GM21381 (cell line): ENCODE measurements at regions not wholly inside any gene's neighbourhood (a gene's known extent, or its start where the extent isn't known, plus 50 kb on each side); places are given as distances from the start of the nearest gene placed in this dataset.

ENCODE experiments used
- ATAC-seq: cut with Tn5 transposase; IDR thresholded peaks from one replicate; pipeline ENCODE4 v1.9.1; 2021; ENCODE audit warnings: mild to moderate bottlenecking, moderate library complexity; ENCODE audit not compliant: unreplicated experiment

DNA sequence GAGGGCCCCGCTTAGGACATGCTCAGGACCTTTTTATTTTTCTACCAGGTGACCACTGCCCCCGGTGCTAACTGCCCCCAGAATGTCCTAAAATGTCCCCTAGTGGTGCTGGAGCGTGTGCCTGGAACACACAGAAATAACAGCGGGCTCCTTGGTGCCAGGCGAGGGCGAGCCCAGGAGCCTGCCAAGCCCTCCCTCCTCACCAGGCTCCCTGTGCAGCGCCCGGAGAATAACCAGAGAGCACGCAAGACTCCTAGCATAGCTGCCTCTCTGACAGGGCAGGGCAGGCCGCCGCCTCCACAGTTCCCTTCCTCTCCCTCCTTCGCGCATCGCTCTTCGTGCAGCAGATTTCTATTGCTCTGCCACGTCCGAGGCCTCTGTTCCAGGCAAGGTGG lies 84.3 kb upstream of the ZNF516 start:
- no peak for ATAC-seq

DNA sequence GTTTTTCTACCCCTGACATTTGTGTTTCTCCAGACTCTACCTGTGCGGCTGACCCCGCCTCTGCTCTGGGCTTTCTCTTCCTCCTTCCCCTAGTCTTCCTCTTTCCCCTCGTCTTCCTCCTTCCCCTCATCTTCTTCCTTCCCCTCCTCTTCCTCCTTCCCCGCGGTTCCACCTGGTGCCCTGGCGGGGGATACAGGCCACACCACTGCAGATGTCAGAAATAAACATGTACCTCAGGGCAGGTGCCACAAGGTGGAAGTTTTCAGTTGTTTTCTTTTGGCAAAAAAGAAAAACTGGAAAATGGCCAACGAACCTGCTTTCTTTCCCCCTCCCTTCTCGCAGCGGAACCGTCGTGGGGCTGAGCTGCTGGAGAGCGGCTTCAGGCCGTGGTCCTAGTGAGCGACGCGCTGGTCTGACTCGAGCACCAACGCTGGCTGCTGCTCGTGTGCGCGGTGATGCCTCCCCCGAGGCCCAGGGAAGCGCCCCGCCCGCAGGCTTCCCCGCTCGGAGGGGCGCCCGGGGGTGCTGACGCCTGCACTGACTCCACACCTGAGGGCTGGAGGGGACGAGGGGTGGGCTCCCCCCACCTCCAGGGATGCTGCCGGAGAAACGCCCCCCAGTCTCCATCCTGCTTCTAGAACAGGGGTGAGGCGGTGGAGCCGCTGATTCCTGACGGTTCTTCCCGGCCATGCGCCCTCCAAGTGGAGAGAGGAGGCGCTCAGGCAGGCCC lies 83.7 kb upstream of the ZNF516 start:
- no peak for ATAC-seq

DNA sequence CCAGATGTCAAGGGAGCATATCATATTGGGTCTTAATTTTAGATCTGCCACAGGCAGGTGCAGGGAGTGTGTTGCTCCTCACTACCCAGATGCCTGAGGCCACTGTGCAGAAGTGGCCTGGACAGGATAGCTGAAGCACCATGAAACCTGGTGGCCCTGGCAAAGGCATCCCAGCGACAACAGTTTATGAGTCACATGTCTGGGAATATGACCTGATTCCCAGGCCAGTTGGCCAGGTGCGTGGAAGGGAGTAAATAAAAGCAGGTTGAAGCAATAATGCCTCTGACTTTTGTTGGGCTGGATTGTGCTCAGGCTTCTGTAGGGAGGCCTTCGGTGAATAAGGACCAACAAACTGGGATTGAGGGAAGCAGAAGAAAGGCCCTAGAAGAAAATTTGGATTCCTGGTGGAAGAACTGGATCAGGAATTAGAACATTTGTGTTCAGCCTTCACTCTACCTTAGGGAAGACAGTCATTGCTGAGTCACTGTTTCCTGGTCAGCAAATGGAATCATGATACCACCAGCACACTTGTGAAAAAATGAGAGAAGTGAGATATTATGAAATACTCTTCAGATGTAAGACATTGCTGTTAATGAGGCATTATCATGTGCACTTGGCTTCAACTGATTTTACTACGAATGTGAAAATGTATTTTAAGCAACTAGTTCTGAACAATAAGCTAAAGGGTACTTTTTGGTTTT lies 78.4 kb upstream of the ZNF516 start:
- ATAC-seq = no peak

DNA sequence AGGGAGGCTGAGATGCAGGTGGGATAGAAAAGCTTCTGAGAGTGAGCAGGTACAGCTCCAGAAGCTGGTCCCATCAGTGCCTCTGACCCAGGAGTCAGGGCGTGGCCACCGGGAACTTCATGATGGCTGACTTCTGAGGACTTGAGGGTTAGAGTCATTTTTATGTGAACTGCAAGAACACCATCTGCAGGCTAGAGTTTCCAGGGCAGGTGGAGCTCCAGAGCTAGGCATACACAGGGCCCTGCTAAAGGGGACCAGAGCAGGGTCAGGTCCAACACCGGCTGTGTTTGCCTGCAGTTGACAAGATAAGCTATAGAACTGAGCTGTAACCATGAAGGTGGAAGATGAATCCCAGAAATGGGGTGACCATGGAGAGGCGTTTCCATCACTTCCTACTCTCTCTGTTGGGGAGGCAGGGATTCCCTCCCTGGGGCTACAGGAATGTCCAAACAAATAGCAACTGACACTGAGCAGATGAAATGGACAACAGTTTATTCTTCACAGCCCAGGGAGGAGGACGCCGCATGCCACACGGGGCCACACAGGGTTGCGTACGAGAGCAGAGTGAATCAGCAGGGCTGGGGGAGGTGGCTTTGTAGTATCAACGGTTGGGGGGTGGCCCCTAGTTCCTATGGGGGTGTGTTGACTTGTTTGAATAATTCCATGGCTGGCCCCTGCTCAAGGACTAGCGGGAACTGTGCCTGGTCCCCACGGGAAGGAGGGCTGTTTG lies 77.6 kb upstream of the ZNF516 start:
- ATAC-seq = no peak

DNA sequence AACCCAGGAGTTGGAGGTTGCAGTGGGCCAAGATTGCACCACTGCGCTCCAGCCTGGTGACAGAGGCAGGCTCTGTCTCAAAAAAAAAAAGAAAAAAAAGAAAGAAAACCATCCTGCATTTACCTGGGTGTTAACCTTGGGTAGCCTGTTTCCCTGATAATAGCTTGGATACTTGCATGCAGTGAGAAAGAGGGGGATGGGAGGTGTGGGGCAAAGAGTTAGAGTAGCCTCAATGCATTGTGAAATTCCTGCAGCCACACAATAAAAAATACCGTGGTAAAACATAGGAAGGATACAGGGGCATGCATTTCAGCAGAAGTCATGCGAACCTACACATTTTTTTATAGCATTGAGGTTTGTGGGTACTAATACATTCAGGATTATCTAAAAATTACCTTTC lies 76.6 kb upstream of the ZNF516 start:
- ATAC-seq = no peak

DNA sequence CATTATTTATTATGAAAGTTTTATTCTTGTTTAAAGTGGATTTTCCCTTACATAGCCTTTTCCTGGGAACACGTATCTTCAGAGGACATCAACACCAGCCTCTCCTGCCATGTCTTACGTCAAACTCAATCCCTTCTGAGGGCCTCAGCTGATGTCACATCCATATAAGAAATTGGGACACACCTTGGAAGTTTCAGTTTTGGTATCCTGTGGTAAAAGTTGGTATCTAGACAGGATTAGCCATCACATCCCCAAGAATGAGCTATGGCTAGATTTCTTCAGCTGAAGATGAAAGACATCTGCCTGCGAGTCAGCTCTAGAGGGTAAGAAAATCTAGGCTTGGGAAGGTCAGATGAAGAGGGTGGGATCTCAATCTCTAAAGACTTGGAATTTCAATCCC lies 75.8 kb upstream of the ZNF516 start:
- ATAC-seq = no peak

DNA sequence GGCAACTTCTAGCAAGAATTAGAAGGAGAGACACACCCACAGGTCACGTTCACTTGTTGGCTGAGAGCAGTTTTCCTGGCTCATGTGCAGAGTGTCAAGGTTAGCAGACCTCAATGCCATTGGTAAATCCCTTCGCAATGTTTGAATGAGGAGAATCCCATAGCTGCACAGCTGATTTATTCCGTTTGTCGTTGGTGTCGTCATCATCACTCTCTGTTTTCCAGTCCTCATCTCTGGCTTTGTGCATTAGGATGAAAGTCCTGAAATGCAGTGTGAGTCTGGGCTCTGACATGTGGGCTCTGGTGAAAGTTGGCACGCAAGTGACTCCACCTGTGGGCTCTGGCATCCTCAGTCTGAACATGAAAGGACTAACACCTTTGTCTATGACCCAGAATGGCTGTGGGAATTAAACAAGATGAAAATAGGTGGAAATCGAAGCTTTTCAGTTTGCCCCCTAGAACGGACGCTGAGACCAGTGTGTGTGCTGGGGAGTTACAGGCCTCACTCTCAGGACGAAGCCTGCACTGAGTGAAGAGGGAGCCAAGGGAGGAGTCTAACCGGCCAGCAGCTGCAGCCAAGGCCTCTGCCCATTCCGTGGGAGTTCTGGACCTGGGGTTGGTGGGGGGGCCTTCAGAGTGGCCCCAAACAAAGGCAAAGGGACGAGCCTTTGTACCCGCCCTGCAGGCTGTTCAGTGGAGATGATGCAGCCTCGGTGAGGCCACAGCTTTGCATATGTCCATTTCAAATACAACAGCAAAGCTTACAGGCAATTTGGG lies 74.8 kb upstream of the ZNF516 start:
- no peak for ATAC-seq

DNA sequence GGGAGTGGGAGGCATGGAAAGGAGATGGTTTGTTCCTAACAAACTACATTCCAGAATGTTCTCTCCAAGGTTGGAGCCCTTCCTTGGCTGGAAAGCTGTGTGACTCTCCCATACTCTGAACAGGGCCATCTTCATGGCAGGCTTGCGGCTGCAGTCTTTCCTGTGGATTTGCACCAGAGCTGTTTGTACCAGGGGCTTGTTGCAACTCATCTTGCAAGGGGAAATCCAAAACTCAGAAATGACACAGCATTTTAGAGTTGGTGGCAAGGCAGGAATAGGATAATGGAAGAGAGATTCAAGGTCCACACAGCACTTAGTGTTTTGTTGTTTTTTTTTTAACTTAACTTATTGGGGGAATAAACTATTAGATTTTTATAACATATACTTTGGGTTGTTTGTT lies 73.7 kb upstream of the ZNF516 start:
- ATAC-seq = no peak

DNA sequence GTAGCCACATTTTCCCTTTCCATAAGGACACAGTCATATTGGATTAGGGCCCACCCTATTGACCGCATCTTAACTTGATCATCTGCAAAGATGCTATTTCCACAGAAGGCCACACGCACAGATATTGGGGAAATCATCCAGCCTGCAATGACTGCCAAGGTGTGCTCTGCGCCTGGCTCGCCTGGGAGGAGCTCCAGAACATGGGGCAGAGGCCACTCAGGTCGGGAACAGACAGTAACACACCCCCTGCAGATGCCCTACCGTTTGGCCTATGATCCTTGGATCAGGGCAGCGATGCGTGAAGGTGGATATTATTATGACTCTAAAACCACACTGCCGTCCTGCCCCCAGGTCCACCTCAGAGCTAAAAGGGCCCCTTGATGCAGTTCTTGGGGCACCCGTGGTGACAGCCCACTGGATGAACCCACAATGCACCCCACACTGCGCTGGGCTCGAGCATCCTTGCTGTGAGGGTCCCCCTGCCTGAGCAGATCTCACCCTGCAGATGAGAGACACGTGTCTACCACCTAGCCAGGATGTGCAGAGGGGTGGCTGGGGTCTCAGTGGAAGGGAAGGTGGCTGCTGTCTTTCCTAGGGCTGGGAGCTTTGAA lies 72.9 kb upstream of the ZNF516 start:
- ATAC-seq = no peak

DNA sequence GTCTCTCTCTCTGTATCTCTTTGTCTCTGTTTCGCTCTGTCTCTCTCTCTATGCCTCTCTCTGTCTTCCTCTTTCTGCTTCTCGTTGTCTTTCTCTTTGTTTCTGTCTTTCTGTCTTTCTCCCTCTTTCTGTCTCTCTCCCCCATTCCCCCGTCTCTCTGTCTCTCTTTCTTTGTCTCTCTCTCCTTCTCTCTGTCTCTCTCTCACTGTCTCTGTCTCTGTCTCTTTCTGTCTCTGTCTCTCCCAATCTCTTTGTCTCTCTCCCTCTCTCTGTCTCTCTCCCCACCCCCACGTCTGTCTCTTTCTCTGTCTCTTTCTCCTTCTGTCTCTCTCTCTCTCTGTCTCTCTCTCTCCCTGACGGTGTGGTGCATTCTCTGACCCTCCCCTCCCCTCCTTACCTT lies 71.9 kb upstream of the ZNF516 start:
- ATAC-seq = no peak

DNA sequence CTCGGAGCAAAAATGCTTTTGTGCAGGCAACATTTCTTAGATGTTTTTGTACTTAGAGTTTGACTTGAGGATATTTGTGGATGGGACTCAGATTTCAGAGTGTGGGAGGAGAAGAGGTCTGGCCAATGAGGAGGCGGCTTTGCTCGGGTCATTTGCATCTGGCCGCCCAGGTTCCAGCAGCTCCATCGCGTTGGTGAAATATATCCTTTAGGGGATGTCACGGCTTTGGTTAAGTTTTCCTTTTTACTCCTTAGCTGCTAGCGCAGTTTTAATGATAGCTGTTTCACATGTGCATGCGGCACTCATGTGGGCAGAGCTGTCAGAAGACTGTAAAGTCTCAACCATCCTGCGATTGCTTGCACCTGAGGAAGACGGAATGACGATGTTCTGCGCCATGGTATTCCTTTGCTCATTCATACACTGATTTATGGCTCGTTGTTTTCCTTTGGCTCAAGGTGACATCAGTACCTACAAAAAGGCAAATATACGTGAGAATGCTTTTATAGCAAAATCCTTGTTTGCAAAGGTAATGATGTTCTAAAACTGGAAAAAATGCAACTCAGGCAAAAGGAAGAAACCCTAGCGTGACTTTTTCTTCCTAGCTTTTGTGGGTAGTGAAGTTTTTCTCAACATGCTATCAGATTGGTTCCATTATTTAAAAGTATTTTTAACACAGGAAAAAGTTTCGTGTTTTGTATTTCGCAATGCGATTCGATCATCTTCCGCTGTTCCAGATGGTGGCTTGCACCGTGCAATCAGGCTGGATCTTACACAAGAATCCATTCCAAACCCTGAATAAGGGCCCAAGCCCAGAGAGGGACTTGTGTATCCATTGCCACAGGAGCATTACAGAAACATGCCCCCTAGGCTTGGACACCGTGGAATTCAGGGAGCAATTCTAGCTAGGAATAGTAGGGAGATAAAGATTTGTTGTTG lies 70.5 kb upstream of the ZNF516 start:
- ATAC-seq = no peak

DNA sequence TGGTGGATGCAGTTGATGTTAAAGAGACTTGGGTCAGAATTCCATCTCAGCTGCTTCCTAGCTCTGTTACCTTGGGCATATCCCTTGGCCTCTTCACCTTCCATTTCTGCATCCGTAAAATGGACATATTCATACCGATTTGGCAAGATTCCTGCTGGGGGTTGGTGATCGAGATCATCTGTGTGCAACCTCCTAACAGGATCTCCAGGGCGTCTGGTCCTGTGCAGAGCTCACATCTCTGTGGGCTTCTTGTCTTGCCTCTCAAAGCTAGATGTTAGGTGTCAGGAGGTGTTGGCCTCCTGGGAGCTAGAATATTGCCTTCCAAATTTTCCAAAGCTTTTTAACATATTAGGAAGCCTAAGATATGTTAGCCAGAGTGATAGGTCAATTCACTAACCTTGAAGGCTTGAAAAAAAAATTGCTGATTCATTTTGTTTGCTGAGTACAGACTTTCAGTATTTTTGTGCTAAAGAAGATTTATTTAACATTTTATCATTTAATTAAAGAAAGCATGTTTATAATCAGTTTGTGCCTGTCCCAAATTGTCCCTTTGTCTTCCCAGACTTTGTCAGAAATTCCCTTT lies 69.7 kb upstream of the ZNF516 start:
- ATAC-seq = no peak

DNA sequence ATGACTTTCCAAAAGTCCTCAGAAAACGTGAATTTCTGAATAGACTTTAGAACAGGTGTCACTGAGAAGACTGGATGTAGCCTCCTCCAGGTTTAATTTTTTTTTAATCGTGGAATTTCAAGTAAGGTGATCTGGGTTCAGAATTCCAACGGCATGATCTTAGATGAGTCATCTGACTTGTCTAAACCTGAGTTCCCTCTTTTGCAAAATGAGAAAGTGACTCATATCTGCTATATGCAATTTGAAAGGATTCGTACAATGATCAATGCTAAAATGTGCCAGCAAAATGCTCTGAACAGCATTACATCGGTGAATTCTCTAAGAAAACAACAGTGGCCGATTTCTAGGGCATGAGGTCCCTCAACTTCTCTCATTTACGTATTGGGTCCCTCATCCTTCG lies 69.1 kb upstream of the ZNF516 start:
- ATAC-seq = no peak

DNA sequence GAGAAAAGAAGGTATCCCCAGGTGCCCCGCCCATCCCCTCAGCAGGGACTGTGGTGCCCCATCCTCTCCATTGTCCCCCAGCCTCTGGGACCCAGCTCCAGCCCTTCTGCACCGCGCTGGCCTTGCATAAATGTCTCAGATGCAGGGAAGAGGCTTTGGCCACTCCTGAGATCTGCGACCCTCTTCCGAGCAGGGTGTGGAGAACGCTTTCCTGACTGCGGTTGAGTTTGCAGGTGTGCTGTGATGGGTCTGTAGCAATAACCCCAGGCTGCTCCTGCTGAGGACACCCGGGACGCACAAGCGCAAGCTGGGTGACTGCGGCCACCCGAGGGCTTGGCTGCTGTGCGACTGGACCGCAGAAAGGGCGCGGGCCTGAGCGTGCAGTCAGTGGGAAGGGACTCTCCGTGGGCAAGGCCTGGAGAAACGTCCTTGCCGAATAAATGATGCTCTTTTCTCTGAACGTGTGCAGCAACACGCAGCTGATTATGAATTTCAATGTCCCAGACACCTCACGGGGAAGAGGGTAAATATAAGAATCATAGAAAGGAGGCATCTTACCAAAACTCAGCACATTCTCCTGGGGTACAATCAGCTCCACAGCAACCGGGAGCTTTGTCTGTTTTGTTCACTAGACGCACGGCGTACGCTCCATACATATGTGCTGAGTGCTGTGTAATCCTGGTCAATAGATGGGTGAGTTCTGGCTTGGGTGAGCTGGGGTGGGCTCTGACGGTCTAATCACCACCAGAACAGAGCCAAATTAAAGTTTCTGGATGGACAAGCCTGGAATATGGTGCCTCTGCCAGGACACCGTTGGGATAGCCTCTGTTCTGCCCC lies 67.5 kb upstream of the ZNF516 start:
- no peak for ATAC-seq

DNA sequence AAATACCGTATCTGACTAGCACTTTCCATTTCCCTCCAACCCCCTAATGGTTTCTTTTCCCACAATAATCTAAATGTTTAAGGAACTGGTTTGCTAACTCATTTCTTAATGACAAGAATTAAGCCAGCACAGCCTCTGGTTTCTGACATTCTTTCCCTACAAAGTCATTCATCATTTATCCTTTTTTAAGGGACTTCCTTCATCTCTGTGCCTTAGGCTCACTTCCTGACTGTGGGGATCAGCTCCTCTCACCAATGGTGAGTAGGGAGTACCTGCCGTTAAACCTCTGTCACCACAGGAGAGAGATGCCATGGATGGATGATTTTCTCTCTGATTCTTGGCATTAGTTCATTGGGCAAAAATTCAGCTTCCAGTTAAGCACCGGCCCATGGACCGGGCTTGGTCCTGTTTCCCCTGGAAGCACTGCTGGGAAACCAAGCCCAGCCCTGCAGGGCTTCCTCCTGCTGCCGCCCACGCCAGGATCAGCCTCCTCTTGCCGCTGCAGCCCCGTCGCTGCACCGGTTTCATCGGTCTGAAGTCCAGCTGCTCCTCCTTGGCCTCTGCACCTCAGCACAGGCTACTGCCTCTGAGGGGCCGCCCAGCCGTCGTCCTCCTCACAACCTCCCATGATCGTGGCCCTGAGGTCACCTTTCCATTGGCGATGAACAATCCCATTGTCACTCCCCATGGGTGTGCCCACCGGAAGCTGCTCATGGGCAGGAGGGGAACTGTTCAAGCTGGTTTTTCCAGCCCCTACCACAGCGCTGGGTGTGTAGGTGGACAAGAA lies 64.0 kb upstream of the ZNF516 start:
- no peak for ATAC-seq

DNA sequence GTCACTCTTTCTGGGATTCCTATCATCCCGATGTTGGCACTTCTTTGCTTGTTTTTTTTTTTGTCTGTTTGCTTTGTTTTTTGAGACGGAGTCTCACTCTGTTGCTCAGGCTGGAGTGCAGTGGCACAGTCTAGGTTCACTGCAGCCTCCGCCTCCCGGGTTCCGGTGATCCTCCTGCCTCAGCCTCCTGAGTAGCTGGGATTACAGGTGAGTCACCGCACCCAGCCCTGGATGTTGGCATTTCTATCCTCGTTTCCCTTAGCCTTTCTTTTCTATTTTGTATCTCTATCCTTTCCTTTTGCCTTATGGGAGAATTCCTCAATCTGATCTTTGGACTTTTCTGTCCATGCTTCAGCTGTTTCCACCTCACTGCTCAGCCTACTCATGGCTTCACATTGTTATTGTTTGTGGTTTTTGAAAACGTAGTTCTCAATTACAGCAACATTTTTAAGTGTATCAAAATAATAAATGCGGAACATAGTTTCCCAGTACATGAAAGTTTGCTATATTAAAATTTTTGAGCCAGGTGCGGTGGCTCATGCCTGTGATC lies 62.1 kb upstream of the ZNF516 start:
- no peak for ATAC-seq

DNA sequence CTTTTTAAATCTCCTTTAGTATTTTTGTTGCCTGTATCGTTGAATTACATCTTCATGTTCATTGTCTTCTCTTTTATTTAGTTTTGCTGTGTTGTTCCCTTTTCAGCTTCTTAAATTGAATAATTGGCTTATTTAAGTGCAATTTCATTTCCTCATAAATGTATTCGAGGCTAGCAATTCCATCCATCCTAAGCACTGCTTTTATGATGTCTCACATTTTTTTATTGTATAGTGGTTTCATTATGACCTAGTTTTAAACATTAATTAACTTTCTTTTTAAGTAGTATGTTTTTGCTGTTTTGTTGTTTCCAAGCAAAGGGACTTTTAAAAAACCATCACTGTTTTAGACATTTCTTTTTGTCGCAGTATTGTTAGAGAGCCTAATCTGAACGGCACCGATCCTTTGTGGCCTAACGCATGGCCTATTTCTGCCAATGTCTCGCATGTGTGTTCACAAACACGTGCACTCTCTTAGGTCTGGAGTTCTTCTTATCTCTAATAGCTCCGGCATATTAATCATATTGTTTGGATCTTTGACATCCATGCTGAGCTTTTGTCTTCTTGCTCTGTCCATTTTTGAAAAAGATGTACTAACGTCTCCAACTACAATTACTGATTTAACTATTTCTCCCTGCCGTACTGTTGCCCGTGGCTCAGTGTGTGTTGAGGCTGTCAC lies 59.6 kb upstream of the ZNF516 start:
- ATAC-seq = no peak
